GM23248 (cell line): ENCODE measurements at regions not wholly inside any gene's neighbourhood (a gene's known extent, or its start where the extent isn't known, plus 50 kb on each side); places are given as distances from the start of the nearest gene placed in this dataset. TPM values are rescaled to one million over a fixed set of nuclear protein-coding genes. Genes with fewer than 3 reads are reported as not detected.

Experiments used
- DNase-seq: peaks from one replicate; pipeline ENCODE4 v3.0.0-alpha.2; 2015
- H2AFZ ChIP-seq: fragments of 200-600 bp; sonication (generic); 2 replicates; pipeline ENCODE4 v1.6.1; 2016; ENCODE audit warnings: antibody characterized with exemption
- H3F3A ChIP-seq: fragments of 200-600 bp; sonication (generic); 2 replicates; pipeline ENCODE4 v1.6.1; 2016; ENCODE audit warnings: mild to moderate bottlenecking, antibody characterized with exemption, mixed run types; ENCODE audit not compliant: insufficient read depth
- H3K27ac ChIP-seq: fragments of 200-600 bp; sonication (generic); 2 replicates; pipeline ENCODE4 v1.5.1; 2016; ENCODE audit warnings: mild to moderate bottlenecking
- H3K27me3 ChIP-seq: fragments of 200-600 bp; sonication (generic); replicated peaks from 2 replicates; pipeline ENCODE4 v1.6.1; 2016; ENCODE audit warnings: mild to moderate bottlenecking; ENCODE audit not compliant: insufficient read depth
- H3K36me3 ChIP-seq: fragments of 200-600 bp; sonication (generic); 2 replicates; pipeline ENCODE4 v1.6.1; 2016; ENCODE audit warnings: low read depth, mild to moderate bottlenecking
- H3K4me1 ChIP-seq: fragments of 200-600 bp; sonication (generic); 2 replicates; pipeline ENCODE4 v1.6.1; 2016; ENCODE audit warnings: mild to moderate bottlenecking; ENCODE audit not compliant: insufficient read depth
- H3K4me2 ChIP-seq: fragments of 200-600 bp; sonication (generic); one replicate; pipeline ENCODE4 v1.6.1; 2016; ENCODE audit warnings: mild to moderate bottlenecking; ENCODE audit not compliant: unreplicated experiment
- H3K4me3 ChIP-seq: fragments of 200-600 bp; sonication (generic); 2 replicates; pipeline ENCODE4 v1.5.1; 2016; ENCODE audit warnings: mild to moderate bottlenecking
- H3K79me2 ChIP-seq: fragments of 200-600 bp; sonication (generic); 2 replicates; pipeline ENCODE4 v1.6.1; 2016; ENCODE audit warnings: mild to moderate bottlenecking; ENCODE audit not compliant: insufficient read depth
- H3K9ac ChIP-seq: fragments of 200-600 bp; sonication (generic); 2 replicates; pipeline ENCODE4 v1.6.1; 2016; ENCODE audit warnings: mild to moderate bottlenecking
- H3K9me2 ChIP-seq: fragments of 200-600 bp; sonication (generic); 2 replicates; pipeline ENCODE4 v1.6.1; 2016; ENCODE audit warnings: mixed run types, mild to moderate bottlenecking, moderate library complexity; ENCODE audit not compliant: insufficient read depth
- H3K9me3 ChIP-seq: fragments of 200-600 bp; sonication (generic); one replicate; pipeline ENCODE4 v1.6.1; 2017; ENCODE audit warnings: low read depth
- H4K20me1 ChIP-seq: fragments of 200-600 bp; sonication (generic); 2 replicates; pipeline ENCODE4 v1.6.0; 2016; ENCODE audit not compliant: insufficient read depth
- EZH2 ChIP-seq: fragments of 200-600 bp; sonication (generic); IDR thresholded peaks from 2 replicates; pipeline ENCODE4 v1.6.1; 2018; ENCODE audit warnings: antibody characterized with exemption, mild to moderate bottlenecking; ENCODE audit not compliant: insufficient read depth, poor library complexity, severe bottlenecking
- EZH2phosphoT487 ChIP-seq: fragments of 200-600 bp; sonication (generic); IDR thresholded peaks from 2 replicates; pipeline ENCODE4 v1.6.1; 2018; ENCODE audit warnings: antibody characterized with exemption, moderate library complexity, mild to moderate bottlenecking, low read depth; ENCODE audit not compliant: insufficient read depth
- WGBS, 2 experiments: methylation state at CpG; one replicate each; pipeline ENCODE4 v1.1.6; 2015 to 2017; ENCODE audit warnings: low lambda C conversion rate in 2 of 2, low coverage in 1 of 2; ENCODE audit errors: missing lambda C conversion rate in 2 of 2; 5-methylcytosine and 5-hydroxymethylcytosine counted together
- in situ Hi-C: fragments of 300-500 bp; cut with MboI; formaldehyde crosslinking; loops from 2 replicates; pipeline ENCODE4 v1.15.0; 2020
- small RNA-seq: library from RNA; depleted of rRNA; stranded (forward); fragments of <200 nt; gene quantifications from one replicate; pipeline ENCODE3, GENCODE V24; 2014; ENCODE audit warnings: low read depth, low replicate concordance

- H3K9ac ChIP-seq = no peak overlapping the region
- H3K4me1 ChIP-seq = no peaks in the 10 kb centered on the region
- no peaks in the 10 kb centered on the region for H3F3A ChIP-seq
- no peak for TF ChIP-seq EZH2phosphoT487
- TF ChIP-seq EZH2 = no peak
- no peaks in the 10 kb centered on the region for H4K20me1 ChIP-seq
- in situ Hi-C loops = loop anchor here (10.0 kb wide), 1 partner anchor 581 kb away; no protein-coding TSS in a partner anchor
- H3K9me2 ChIP-seq = no peaks in the 10 kb centered on the region
- 0 to 9% methylated on average over 2 of the region's 2 CpGs for WGBS, 2 experiments
- no peaks in the 10 kb centered on the region for H3K36me3 ChIP-seq
- no peaks in the 10 kb centered on the region for H3K9me3 ChIP-seq
- no peak overlapping the region for H3K4me3 ChIP-seq
- no peaks in the 10 kb centered on the region for H3K27me3 ChIP-seq
- H3K4me2 ChIP-seq = no peak overlapping the region
- no peak overlapping the region for H3K27ac ChIP-seq
- no peaks in the 10 kb centered on the region for H3K79me2 ChIP-seq
- no peak overlapping the region for H2AFZ ChIP-seq
- peak; percentile 69 for DNase-seq
Measured at GRCh38 chr4:103786014-103786413, 66.2 kb upstream of the TACR3 start.

GRCh38 chr4:103778221-103778620, 58.4 kb upstream of the TACR3 start:
- in situ Hi-C loops = no loop called here
- Histone ChIP-seq H3K9me3 (no peaks in the 10 kb centered on the region), H3K79me2 (no peaks in the 10 kb centered on the region), H3K27ac (no peak overlapping the region), H3K27me3 (no peaks in the 10 kb centered on the region), H3K9ac (no peak overlapping the region), H3F3A (no peaks in the 10 kb centered on the region), H4K20me1 (no peaks in the 10 kb centered on the region), H3K4me3 (no peak overlapping the region), H3K4me1 (no peaks in the 10 kb centered on the region; the same call in 1 of the 2 replicates), H2AFZ (no peak overlapping the region), H3K4me2 (no peak overlapping the region), H3K9me2 (no peaks in the 10 kb centered on the region), H3K36me3 (no peaks in the 10 kb centered on the region)
- DNase-seq = no peak
- TF ChIP-seq EZH2phosphoT487 (no peak), EZH2 (no peak)

- no peaks in the 10 kb centered on the region for H3K36me3 ChIP-seq
- in situ Hi-C loops = no loop called here
- H3K4me3 ChIP-seq = no peak overlapping the region
- H3K9me3 ChIP-seq = no peaks in the 10 kb centered on the region
- H3K79me2 ChIP-seq = no peaks in the 10 kb centered on the region
- no peak overlapping the region for H3K27ac ChIP-seq
- H3F3A ChIP-seq = no peaks in the 10 kb centered on the region
- DNase-seq = no peak
- no peaks in the 10 kb centered on the region; the same call in 1 of the 2 replicates for H3K4me1 ChIP-seq
- H2AFZ ChIP-seq = no peak overlapping the region
- TF ChIP-seq EZH2 (no peak), EZH2phosphoT487 (no peak)
- no peak overlapping the region for H3K4me2 ChIP-seq
- H3K9me2 ChIP-seq = no peaks in the 10 kb centered on the region
- WGBS, 2 experiments = 15 to 18% methylated on average over 7 of the region's 7 CpGs
- no peak overlapping the region for H3K9ac ChIP-seq
- no peaks in the 10 kb centered on the region for H3K27me3 ChIP-seq
- no peaks in the 10 kb centered on the region for H4K20me1 ChIP-seq
Measured at GRCh38 chr4:103774326-103774825, 54.6 kb upstream of the TACR3 start.

GRCh38 chr4:103773691-103774231, 54.0 kb upstream of the TACR3 start:
- H3K4me1 ChIP-seq = no peaks in the 10 kb centered on the region; the same call in 1 of the 2 replicates
- no peak for DNase-seq
- H3K27me3 ChIP-seq = no peaks in the 10 kb centered on the region
- in situ Hi-C loops = no loop called here
- no peak overlapping the region for H3K4me2 ChIP-seq
- no peaks in the 10 kb centered on the region for H3K36me3 ChIP-seq
- no peak overlapping the region for H3K4me3 ChIP-seq
- no peak for TF ChIP-seq EZH2
- no peak for TF ChIP-seq EZH2phosphoT487
- H3F3A ChIP-seq = no peaks in the 10 kb centered on the region
- no peaks in the 10 kb centered on the region for H4K20me1 ChIP-seq
- no peaks in the 10 kb centered on the region for H3K9me3 ChIP-seq
- no peak overlapping the region for H3K27ac ChIP-seq
- H3K79me2 ChIP-seq = no peaks in the 10 kb centered on the region
- H2AFZ ChIP-seq = no peak overlapping the region
- 8 to 14% methylated on average over 2 of the region's 2 CpGs for WGBS, 2 experiments
- no peak overlapping the region for H3K9ac ChIP-seq
- no peaks in the 10 kb centered on the region for H3K9me2 ChIP-seq

Small RNA genes lying in the stretch of these regions (small RNA-seq; reads per million reads assigned to genes)
- gene RNU6-635P = not detected
